Activated T-cell treated with anti-CD3 and anti-CD28 coated beads, Interleukin-2, amount 50 U/mL, for 48 hours (primary cell): ENCODE measurements at regions not wholly inside any gene's neighbourhood (a gene's known extent, or its start where the extent isn't known, plus 50 kb on each side); places are given as distances from the start of the nearest gene placed in this dataset.
"Not testable (repeated sequence)": the region's sequence is repeated elsewhere in the genome, so short reads cannot be mapped to it uniquely, and the experiment has no call there.

Experiments
- DNase-seq, 2 experiments: peaks; one replicate each; pipeline ENCODE4 v3.0.0-alpha.2; 2020

- not testable (repeated sequence) for DNase-seq
These were observed 104.5 kb downstream of the ZNF33B start for GRCh38 chr10:42533866-42534265.

GRCh38 chr10:42532996-42533395, 105.4 kb downstream of the ZNF33B start:
- DNase-seq = no peak

GRCh38 chr10:42523098-42523497, 115.3 kb downstream of the ZNF33B start:
- no peak for DNase-seq

GRCh38 chr10:42519761-42520460, 118.5 kb downstream of the ZNF33B start:
- DNase-seq = no peak

- no peak for DNase-seq
These were observed 119.3 kb downstream of the ZNF33B start for GRCh38 chr10:42519079-42519478.

GRCh38 chr10:42513921-42514320, 124.4 kb downstream of the ZNF33B start:
- no peak for DNase-seq

- no peak for DNase-seq
These were observed 146.6 kb downstream of the ZNF33B start for GRCh38 chr10:42491801-42492200.

GRCh38 chr10:42491001-42491592, 147.3 kb downstream of the ZNF33B start:
- DNase-seq = no peak

- no peak for DNase-seq
These were observed 148.0 kb downstream of the ZNF33B start for GRCh38 chr10:42490368-42490767.

- no peak for DNase-seq
These were observed 150.0 kb downstream of the ZNF33B start for GRCh38 chr10:42488416-42488815.

GRCh38 chr10:42482411-42482810, 156.0 kb downstream of the ZNF33B start:
- no peak for DNase-seq

GRCh38 chr10:42479057-42479456, 159.3 kb downstream of the ZNF33B start:
- no peak for DNase-seq

GRCh38 chr10:42477170-42477569, 161.2 kb downstream of the ZNF33B start:
- no peak for DNase-seq

GRCh38 chr10:42476101-42476500, 162.3 kb downstream of the ZNF33B start:
- DNase-seq = no peak

GRCh38 chr10:42475168-42476098, 162.9 kb downstream of the ZNF33B start:
- no peak for DNase-seq

- DNase-seq = no peak
These were observed 184.1 kb downstream of the ZNF33B start for GRCh38 chr10:42454313-42454712.

- no peak for DNase-seq
These were observed 207.3 kb downstream of the ZNF33B start for GRCh38 chr10:42431095-42431494.

- DNase-seq = no peak
These were observed 209.8 kb downstream of the ZNF33B start for GRCh38 chr10:42428534-42428933.

- DNase-seq = no peak
These were observed 215.5 kb downstream of the ZNF33B start for GRCh38 chr10:42422911-42423310.

GRCh38 chr10:42421812-42422211, 216.6 kb downstream of the ZNF33B start:
- DNase-seq = no peak

GRCh38 chr10:42419789-42420188, 218.6 kb downstream of the ZNF33B start:
- DNase-seq = no peak

GRCh38 chr10:42380926-42381547, 257.3 kb downstream of the ZNF33B start:
- DNase-seq = no peak

- peak; percentile 20 to 28 for DNase-seq
These were observed 270.7 kb downstream of the ZNF33B start for GRCh38 chr10:42367532-42368230.
